Erythroblast (primary cell): ENCODE measurements at regions not wholly inside any gene's neighbourhood (a gene's known extent, or its start where the extent isn't known, plus 50 kb on each side); places are given as distances from the start of the nearest gene placed in this dataset.

Experiments used
- GATA1 ChIP-seq: IDR thresholded peaks from 2 replicates; pipeline ENCODE4 v1.6.1; 2011; ENCODE audit warnings: low read depth, mild to moderate bottlenecking, control low read depth, low read length, moderate library complexity
- POLR2A ChIP-seq: IDR thresholded peaks from 2 replicates; pipeline ENCODE4 v1.6.1; 2011; ENCODE audit warnings: mild to moderate bottlenecking, low read length

DNA sequence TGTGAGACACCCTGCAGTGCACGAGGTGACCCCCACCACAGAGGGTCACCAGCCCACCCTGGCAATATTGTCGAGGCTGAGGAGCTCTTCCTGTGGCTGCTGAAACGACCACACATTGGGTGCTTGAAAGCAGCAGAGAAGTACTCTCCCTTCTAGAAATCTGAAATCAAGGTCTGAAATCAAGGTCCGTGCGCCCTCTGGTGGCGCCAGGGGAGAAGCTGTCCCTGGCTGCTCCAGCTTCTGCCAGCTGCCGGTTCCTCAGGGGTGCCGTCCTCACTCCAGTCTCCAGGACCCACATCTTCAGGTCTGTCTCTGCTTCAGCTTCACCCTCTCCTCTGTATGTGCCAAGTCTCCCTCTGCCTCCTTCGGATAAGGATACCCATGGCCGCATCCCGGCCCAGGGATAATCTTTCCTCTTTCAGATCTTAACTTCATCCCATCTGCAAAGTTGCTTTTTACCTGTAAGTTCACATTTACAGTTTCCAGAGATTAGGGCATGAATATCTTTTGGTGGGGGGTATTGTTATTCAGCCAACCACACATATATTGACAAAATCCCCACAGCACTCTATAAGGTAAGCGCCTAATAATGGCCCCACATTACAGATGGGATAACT, 108.3 kb upstream of the PHACTR3 start:
- TF ChIP-seq POLR2A (no peak), GATA1 (no peak)
